ENCODE measurements at regions not wholly inside any gene's neighbourhood (a gene's known extent, or its start where the extent isn't known, plus 50 kb on each side); places are given as distances from the start of the nearest gene placed in this dataset.

DNA sequence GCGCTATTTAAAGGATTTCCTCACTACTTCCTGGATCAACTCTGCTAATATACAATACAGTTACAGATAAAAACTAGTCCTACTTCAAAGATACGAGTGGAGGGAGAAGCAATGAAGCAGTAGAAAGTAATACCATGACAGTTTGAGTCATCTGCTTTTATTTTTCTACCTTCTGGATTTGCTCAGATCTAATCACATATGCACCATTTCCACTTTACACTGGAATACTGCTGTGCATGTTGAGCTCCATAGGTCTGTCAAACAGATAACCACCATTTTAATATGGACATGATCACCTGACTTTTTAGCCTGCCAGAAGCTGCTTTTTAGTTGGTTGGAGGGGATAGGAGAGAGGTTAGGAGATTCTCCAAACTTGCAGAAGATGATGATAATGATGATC, 92.5 kb downstream of the MMUT start:
- TF ChIP-seq POLR2A (IDR thresholded peaks at IDR 0.05; ENCODE audit: low read depth, low read length), result no peak
- DNase-seq (ENCODE audit: insufficient read length, low spot score) (no peak), FAIRE-seq (peak; percentile 23)

- no peak for TF ChIP-seq POLR2A (IDR thresholded peaks at IDR 0.05; ENCODE audit: low read depth, low read length)
- DNase-seq (ENCODE audit: insufficient read length, low spot score), result no peak
- FAIRE-seq, result no peak
These were observed 96.5 kb downstream of the MMUT start for GRCh38 chr6:49366539-49366938.

DNA sequence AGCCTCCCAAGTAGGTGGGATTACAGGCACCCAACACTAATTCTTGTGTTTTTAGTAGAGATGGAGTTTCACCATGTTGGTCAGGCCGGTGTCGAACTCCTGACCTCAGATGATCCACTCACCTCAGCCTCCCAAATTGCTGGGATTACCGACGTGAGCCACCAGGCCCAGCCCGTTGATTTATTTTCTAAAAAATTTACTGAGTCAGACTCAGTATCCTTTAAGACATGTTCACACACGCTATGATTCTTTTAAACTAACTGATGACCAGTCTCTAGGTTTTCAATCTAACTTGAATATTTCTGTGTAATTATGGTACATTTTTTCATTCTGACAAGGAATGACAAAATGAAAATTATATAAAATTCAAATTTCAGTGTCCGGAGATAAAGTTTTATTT, 114.5 kb downstream of the MMUT start:
- no peak for TF ChIP-seq POLR2A (IDR thresholded peaks at IDR 0.05; ENCODE audit: low read depth, low read length)
- FAIRE-seq, result no peak
- no peak for DNase-seq (ENCODE audit: insufficient read length, low spot score)

DNA sequence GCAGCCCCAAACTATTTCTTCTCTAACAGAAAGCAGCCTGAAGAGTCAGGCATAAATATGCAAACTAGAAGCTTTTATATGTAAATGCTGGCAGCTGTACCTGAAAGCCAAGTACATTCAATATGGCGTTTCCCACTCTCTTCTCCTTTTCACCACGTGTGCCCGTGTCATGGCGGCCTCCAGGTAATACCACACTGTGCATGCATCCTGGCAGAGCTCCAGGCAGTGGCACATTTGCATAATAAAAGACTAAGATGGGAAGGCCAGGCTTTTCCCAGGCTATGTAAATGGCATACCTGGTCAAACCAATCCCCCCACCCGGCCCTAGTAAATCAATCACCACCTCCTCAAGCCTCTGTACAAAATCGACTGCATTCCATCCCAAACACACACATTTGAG, 120.6 kb downstream of the MMUT start:
- no peak for DNase-seq (ENCODE audit: insufficient read length, low spot score)
- no peak for TF ChIP-seq POLR2A (IDR thresholded peaks at IDR 0.05; ENCODE audit: low read depth, low read length)
- FAIRE-seq, result no peak

GRCh38 chr6:49341869-49342268, 121.2 kb downstream of the MMUT start:
- DNase-seq (ENCODE audit: insufficient read length, low spot score), result no peak
- FAIRE-seq, result no peak
- no peak for TF ChIP-seq POLR2A (IDR thresholded peaks at IDR 0.05; ENCODE audit: low read depth, low read length)

DNA sequence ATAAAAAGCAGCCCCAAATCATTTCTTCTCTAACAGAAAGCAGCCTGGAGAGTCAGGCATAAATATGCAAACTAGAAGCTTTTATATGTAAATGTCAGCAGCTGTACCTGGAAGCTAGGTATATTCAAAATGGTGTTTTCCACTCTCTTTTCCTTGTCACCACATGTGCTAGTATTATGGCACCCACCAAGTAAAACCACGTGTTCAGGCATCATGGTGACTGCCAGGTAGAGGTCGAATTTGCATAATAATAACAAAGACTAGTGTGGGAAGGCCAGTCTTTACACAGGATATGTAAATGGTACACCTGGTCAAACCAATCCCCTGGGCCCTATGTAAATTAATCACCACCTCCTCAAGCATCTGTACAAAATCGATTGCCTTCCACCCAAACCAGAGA, 124.0 kb downstream of the MMUT start:
- TF ChIP-seq POLR2A (IDR thresholded peaks at IDR 0.05; ENCODE audit: low read depth, low read length), result no peak
- FAIRE-seq (no peak), DNase-seq (ENCODE audit: insufficient read length, low spot score) (no peak)

DNA sequence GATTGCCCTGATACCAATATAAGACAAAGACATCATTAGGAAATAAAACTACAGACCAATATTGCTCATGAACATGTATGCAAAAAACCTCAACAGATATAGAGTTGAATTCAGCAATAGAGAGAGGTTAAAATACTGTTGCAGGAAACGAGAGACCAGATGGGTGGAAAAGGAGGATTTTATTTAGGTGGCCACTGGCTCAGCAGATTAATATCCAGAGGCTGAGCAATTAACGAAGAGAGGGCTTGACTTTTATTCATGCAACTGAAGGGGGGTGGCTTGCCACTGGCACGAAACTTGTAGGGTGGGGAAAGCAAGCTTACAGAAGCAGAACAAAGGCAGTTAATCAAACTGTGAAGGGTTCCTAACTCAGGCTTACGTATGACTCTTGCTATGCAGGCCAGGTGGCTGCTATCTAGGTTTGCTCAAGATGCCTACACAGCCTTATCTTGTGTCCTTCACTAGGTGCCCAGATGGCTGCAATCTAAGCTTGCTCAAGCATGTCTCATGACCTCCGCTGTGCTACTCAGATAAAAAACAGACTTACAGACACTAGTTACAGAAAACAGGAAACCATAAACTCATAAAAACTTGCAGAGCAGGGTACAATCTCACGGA, 126.4 kb downstream of the MMUT start:
- DNase-seq (ENCODE audit: insufficient read length, low spot score) (no peak), FAIRE-seq (peak; percentile 62)

DNA sequence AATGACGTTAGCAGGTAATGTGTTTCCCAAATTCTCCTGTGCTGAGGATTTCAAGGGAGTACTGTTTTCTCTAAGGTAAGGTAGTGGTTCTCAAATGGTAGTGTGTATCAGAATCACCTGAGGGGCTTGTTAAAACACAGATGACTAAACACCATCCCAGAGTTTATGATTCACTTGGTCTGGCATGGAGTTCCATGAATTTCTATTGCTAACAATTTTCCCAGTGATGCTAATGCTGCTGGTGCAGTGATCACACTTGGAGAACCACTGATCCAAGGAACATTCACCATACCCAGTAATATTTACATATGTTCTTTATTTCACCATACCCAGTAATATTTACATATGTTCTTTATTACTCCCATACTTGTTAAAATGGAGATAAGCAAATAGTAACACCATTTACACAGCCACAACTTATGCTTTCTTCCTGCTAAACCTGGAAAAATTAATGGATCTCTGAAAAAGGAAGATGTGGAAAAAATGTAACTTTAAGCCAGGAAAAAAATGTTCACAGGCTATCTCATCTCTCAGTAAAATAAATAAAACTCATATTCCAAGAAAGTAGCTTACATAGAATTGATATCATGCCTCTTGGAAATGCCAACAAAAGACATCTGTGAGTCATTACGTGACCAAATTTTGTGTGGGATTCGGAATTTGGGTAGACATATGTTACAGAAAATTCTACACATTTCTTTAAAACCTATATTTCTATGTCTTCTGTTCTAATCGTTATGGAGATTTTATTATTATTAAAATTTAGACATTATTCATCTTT, 129.5 kb downstream of the MMUT start:
- no peak for TF ChIP-seq POLR2A (IDR thresholded peaks at IDR 0.05; ENCODE audit: low read depth, low read length)
- FAIRE-seq, result peak; percentile 36

More for the DNA sequence above, 126.4 kb downstream of the MMUT start:
- TF ChIP-seq POLR2A (IDR thresholded peaks at IDR 0.05; ENCODE audit: low read depth, low read length), result no peak

GRCh38 chr6:49332781-49333180, 130.3 kb downstream of the MMUT start:
- no peak for TF ChIP-seq POLR2A (IDR thresholded peaks at IDR 0.05; ENCODE audit: low read depth, low read length)
- DNase-seq (ENCODE audit: insufficient read length, low spot score) (no peak), FAIRE-seq (no peak)

More for the DNA sequence above, 129.5 kb downstream of the MMUT start:
- no peak for DNase-seq (ENCODE audit: insufficient read length, low spot score)

- no peak for TF ChIP-seq POLR2A (IDR thresholded peaks at IDR 0.05; ENCODE audit: low read depth, low read length)
- FAIRE-seq (no peak), DNase-seq (ENCODE audit: insufficient read length, low spot score) (no peak)
These were observed 133.9 kb downstream of the MMUT start for GRCh38 chr6:49329186-49329585.

- no peak for TF ChIP-seq POLR2A (IDR thresholded peaks at IDR 0.05; ENCODE audit: low read depth, low read length)
- peak; percentile 50 for FAIRE-seq
These were observed 134.9 kb downstream of the MMUT start for GRCh38 chr6:49328051-49328744.

GRCh38 chr6:49327571-49327970, 135.5 kb downstream of the MMUT start:
- no peak for FAIRE-seq
- no peak for TF ChIP-seq POLR2A (IDR thresholded peaks at IDR 0.05; ENCODE audit: low read depth, low read length)

More at GRCh38 chr6:49328051-49328744, 134.9 kb downstream of the MMUT start:
- DNase-seq (ENCODE audit: insufficient read length, low spot score), result no peak

DNA sequence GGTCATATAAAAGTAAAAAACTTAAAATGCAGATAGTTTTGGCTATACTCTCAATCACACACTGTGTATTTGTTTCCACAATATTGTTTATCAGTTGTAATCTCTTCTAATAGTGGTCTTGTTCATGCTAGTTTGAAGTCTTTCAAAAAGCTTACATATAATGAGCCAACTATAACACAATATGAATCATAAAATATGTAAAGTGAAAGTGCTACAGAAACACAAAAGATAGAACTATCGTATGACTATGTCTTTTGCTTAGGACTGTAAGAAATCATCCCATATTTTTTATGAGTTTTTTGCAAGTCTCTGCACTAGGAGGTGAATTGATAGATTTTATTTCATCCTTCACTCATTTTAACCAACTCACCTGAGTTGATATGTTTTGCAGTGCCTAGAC, 136.0 kb downstream of the MMUT start:
- no peak for DNase-seq (ENCODE audit: insufficient read length, low spot score)
- FAIRE-seq, result no peak
- TF ChIP-seq POLR2A (IDR thresholded peaks at IDR 0.05; ENCODE audit: low read depth, low read length), result no peak

More at GRCh38 chr6:49327571-49327970, 135.5 kb downstream of the MMUT start:
- no peak for DNase-seq (ENCODE audit: insufficient read length, low spot score)

- DNase-seq (ENCODE audit: insufficient read length, low spot score), result peak; percentile 2
- peak; percentile 99 for FAIRE-seq
- no peak for TF ChIP-seq POLR2A (IDR thresholded peaks at IDR 0.05; ENCODE audit: low read depth, low read length)
These were observed 136.7 kb downstream of the MMUT start for GRCh38 chr6:49326347-49326746.
